HG02623 (cell line): ENCODE measurements at regions not wholly inside any gene's neighbourhood (a gene's known extent, or its start where the extent isn't known, plus 50 kb on each side); places are given as distances from the start of the nearest gene placed in this dataset.
"Not testable (repeated sequence)": the region's sequence is repeated elsewhere in the genome, so short reads cannot be mapped to it uniquely, and the experiment has no call there.

ENCODE experiments used
- ATAC-seq: cut with Tn5 transposase; IDR thresholded peaks from one replicate; pipeline ENCODE4 v1.9.1; 2021; ENCODE audit warnings: moderate library complexity; ENCODE audit not compliant: unreplicated experiment

- no peak for ATAC-seq
Observed at GRCh38 chr9:129418451-129418850, 202.4 kb downstream of the C9orf50 start.

DNA sequence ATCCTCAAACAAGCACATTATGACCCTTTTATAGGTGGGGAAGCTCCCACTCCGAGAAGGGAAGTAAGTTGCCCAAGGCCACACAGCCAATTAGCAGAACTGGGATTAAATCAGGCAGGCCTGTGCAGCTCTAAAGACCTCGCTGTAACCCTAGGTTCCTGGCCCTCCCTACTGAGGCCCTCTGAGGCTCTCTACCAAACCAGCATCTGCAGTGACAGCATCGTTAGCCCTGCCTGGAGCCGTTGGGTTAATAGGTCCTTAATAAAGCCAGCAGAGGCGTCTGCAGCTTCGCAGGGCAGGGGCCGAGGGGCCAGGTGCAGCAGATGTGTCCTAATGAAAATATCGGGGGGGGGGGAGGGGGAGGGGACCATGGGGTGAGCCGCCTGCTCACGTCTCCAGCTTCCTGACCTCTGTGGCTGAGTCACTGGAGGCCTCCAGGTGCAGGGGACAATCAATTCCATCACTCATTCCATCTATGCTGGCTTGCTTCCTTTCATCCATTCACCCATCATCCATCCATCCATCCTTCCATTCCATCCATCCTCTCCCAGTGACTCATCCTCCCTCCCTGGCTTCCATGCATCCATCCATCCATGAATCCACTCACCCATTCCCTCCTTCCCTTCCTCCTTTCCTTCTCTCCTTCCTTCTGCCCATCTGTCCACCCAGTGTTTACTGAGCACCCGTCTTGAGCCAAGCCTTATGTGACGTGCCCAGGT lies 203.9 kb downstream of the C9orf50 start:
- ATAC-seq = no peak

- no peak for ATAC-seq
Observed at GRCh38 chr9:129415942-129416651, 204.8 kb downstream of the C9orf50 start.

- ATAC-seq = no peak
Observed at GRCh38 chr9:129414993-129415941, 205.6 kb downstream of the C9orf50 start.

- no peak for ATAC-seq
Observed at GRCh38 chr9:129414377-129414992, 206.4 kb downstream of the C9orf50 start.

- peak; percentile 85 for ATAC-seq
Observed at GRCh38 chr9:129413537-129414376, 207.1 kb downstream of the C9orf50 start.

DNA sequence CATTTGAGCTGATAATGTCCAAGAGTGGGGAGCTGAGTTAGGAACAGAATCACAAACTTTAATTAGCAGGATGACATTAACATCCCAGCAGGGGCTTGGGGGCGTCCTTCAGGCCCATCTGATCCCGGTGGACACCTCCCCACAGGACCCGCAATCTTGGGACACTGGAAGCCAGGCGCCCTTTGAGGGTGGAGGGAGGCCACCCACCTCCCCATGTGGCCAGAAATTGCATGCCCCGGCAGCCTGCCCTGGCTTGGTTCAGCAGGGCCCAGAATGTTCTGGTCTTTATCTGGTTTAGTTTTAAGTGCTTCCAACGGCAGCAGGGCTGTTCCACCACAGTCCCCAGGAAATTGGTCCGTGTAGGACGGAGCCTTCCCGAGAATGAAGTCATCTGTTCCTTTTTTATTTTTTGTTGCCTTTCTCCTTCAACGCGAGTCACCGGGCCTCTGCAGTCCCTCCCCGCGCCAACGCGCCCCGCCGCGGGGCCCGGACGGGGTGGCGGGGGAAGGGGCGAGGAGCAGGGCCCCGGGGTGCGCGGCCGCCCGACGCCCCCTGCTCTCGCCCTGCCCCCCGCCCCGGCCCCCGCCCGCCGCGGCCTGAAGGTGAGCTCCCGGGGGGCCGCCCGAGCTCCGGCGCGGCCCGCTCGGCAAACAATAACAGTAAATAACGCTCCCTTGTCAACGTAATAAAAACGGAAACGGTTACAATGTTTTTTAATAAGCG lies 207.9 kb downstream of the C9orf50 start:
- peak; percentile 1 for ATAC-seq

GRCh38 chr9:129412176-129412813 lies 208.6 kb downstream of the C9orf50 start:
- not testable (repeated sequence) for ATAC-seq

DNA sequence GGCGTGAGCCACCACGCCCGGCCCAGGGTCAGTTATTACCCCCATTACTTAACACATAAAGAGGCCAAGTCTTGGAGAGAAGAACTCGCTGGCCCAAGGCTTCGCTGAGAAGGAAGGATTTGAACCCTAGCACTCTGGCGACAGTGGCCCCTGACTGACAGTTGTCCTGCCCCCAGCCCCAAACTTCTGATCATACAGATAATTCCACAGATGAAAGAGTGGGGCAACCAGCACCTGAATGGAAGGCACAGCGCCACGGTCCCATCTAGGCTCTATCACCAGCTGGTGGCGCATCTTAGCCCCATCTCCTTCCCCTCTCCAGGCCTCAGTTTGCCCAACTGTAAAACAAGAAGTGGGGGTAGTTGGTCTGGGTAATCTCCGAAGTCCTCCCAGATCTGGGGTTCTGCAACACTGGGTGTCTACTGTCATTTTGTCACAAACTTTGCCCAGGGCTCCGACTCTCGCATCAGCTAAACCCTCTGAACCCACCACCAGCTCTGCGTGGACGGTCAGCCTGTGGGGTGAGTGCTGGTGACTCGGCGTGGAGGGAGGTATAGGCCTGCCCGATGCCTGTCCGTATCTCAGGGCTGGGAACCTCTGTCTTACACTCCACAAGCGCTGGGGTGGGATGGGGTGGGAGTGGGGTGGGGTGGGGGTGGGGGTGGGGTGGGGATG lies 209.3 kb downstream of the C9orf50 start:
- ATAC-seq = no peak

- no peak for ATAC-seq
Observed at GRCh38 chr9:129410226-129410625, 210.7 kb downstream of the C9orf50 start.

- no peak for ATAC-seq
Observed at GRCh38 chr9:129408535-129409215, 212.2 kb downstream of the C9orf50 start.

DNA sequence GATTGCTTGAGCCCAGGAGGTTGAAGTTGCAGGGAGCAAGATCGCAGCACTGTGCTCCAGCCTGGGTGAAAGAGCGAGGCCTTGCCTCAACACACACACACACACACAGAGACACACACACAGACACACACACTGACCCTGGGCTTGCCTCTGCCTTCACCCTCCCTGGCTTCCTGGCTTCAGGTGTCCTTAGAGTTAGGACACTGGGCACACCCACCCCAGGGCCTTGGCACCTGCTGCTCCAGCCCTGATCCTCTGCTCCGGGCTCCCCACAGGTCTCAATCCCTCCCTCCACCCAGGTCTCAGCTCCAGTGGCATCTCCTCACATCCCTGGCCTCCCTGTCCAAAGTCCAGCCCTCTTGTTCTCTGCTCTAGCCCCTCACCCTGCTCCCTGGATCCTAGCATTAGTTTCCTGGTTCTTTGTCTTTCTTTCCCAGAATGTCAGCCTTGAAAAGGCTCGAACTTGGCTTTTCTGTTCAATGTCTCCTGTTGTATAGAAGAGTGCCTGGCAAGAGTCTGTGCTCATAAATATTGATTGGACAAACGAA lies 212.9 kb downstream of the C9orf50 start:
- ATAC-seq = no peak

GRCh38 chr9:129406278-129407225 lies 214.3 kb downstream of the C9orf50 start:
- no peak for ATAC-seq

GRCh38 chr9:129405827-129406213 lies 215.1 kb downstream of the C9orf50 start:
- no peak for ATAC-seq

DNA sequence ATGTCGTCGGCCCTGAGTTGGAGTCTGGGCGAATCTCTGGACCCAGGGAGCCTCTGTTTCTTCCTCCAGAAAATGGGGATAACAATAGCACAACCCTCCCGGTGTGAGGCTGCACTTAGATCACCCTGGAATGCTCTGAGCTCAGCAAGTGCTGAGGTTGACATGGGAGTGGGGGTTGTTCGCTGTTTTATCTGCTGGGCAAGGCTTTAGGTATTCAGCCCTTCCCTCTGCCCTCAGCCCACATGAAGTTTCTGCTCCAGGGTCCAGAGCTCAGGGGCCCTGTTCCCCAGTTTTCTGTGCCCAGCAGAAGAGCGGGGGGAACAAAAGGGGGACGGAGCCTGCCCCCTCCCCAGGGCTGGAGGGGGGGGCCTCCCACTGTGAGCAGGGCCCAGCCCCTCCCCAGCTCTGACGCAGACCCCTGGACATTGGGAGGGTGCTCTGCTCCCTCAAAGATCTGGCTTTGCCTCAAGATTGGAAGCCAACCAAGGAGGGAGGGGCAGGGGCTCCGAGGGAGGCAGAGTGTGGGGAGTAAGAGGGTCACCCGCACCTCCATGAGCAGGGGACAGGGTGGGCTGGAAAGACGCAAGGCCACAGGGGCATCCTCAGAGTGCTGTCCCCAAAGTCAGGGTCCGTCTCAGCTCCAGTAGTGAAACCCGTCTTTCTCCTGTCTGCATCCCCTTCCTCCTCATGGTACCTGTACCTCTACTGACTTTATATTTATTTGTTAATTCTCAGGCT lies 215.6 kb downstream of the C9orf50 start:
- no peak for ATAC-seq

- no peak for ATAC-seq
Observed at GRCh38 chr9:129404621-129405020, 216.3 kb downstream of the C9orf50 start.
